DND-41 (cell line): ENCODE measurements at regions not wholly inside any gene's neighbourhood (a gene's known extent, or its start where the extent isn't known, plus 50 kb on each side); places are given as distances from the start of the nearest gene placed in this dataset.
A peak's percentile ranks its signal among the peaks of the same experiment; 100 is the strongest.

Experiments used
- ATAC-seq: fragments of 200-7000 bp; cut with Tn5 transposase; 3 replicates; pipeline ENCODE4 v1.9.1; 2021; ENCODE audit warnings: low read depth; ENCODE audit not compliant: insufficient read depth
- DNase-seq: peaks from one replicate; pipeline ENCODE4 v3.0.0-alpha.2; 2020
- H2AFZ ChIP-seq: 2 replicates; pipeline ENCODE4 v1.6.0; 2012; ENCODE audit warnings: low read depth, low read length
- H3K27ac ChIP-seq: 2 replicates; pipeline ENCODE4 v1.5.1; 2012; ENCODE audit warnings: low read length, inconsistent platforms
- H3K27me3 ChIP-seq: fragments of 200-600 bp; sonication (generic); 2 replicates; pipeline ENCODE4 v1.6.0; 2012; ENCODE audit warnings: low read length, mild to moderate bottlenecking, inconsistent platforms; ENCODE audit not compliant: insufficient read depth, poor library complexity
- H3K36me3 ChIP-seq: 2 replicates; pipeline ENCODE4 v1.5.1; 2012; ENCODE audit warnings: low read length, inconsistent platforms; ENCODE audit not compliant: insufficient read depth
- H3K4me1 ChIP-seq: 2 replicates; pipeline ENCODE4 v1.5.1; 2012; ENCODE audit warnings: mild to moderate bottlenecking, low read length; ENCODE audit not compliant: insufficient read depth
- H3K4me2 ChIP-seq: 2 replicates; pipeline ENCODE4 v1.6.0; 2012; ENCODE audit warnings: mild to moderate bottlenecking, moderate library complexity, low read length, inconsistent platforms; ENCODE audit not compliant: insufficient read depth
- H3K4me3 ChIP-seq, 2 experiments: fragments of 200-600 bp in 1 of 2; shearing (Covaris generic) in 1 of 2; 2 replicates each; pipeline ENCODE4 v1.5.1; 2012 to 2016; ENCODE audit warnings: inconsistent platforms in 2 of 2, low read length in 2 of 2, mild to moderate bottlenecking in 2 of 2, low read depth in 1 of 2, moderate library complexity in 1 of 2
- H3K79me2 ChIP-seq: 2 replicates; pipeline ENCODE4 v1.6.0; 2012; ENCODE audit warnings: low read length, inconsistent platforms; ENCODE audit not compliant: insufficient read depth
- H3K9ac ChIP-seq: 2 replicates; pipeline ENCODE4 v1.6.0; 2012; ENCODE audit warnings: low read depth, mild to moderate bottlenecking, inconsistent platforms, low read length, moderate library complexity
- H3K9me3 ChIP-seq: 2 replicates; pipeline ENCODE4 v1.5.1; 2012; ENCODE audit warnings: low read length, moderate library complexity, mild to moderate bottlenecking, inconsistent platforms; ENCODE audit not compliant: insufficient read depth, severe bottlenecking
- H4K20me1 ChIP-seq: 2 replicates; pipeline ENCODE4 v1.6.0; 2012; ENCODE audit warnings: low read length; ENCODE audit not compliant: insufficient read depth
- CTCF ChIP-seq: IDR thresholded peaks from 2 replicates; pipeline ENCODE4 v1.5.1; 2012; ENCODE audit warnings: borderline replicate concordance, low read length, moderate library complexity, mild to moderate bottlenecking; ENCODE audit not compliant: poor library complexity, severe bottlenecking; ENCODE audit errors: extremely low read depth
- EZH2 ChIP-seq: IDR thresholded peaks from 3 replicates; pipeline ENCODE4 v1.6.1; 2012; ENCODE audit warnings: borderline replicate concordance, low read depth, mild to moderate bottlenecking, moderate library complexity, low read length, inconsistent platforms; ENCODE audit not compliant: severe bottlenecking

GRCh38 chr10:7003831-7004395 is 406.9 kb downstream of the SFMBT2 start:
- H4K20me1 ChIP-seq, result no peaks in the 10 kb centered on the region
- H3K9me3 ChIP-seq, result no peaks in the 10 kb centered on the region
- no peaks in the 10 kb centered on the region for H3K36me3 ChIP-seq
- no peak overlapping the region for H3K4me3 ChIP-seq
- no peak overlapping the region for H3K27ac ChIP-seq
- H3K4me1 ChIP-seq, result peaks cover 33% of the 10 kb centered on the region
- ATAC-seq (peak; percentile 48), DNase-seq (no peak)
- no peak overlapping the region for H3K9ac ChIP-seq
- H3K4me2 ChIP-seq, result no peak overlapping the region
- no peaks in the 10 kb centered on the region for H3K79me2 ChIP-seq
- no peak overlapping the region for H2AFZ ChIP-seq
- no peak for TF ChIP-seq CTCF
- TF ChIP-seq EZH2, result no peak
- no peaks in the 10 kb centered on the region for H3K27me3 ChIP-seq

GRCh38 chr10:7000061-7000460 is 410.8 kb downstream of the SFMBT2 start:
- no peak overlapping the region for H3K4me2 ChIP-seq
- no peaks in the 10 kb centered on the region for H3K79me2 ChIP-seq
- no peak overlapping the region for H3K9ac ChIP-seq
- no peaks in the 10 kb centered on the region for H3K27me3 ChIP-seq
- DNase-seq, result no peak
- no peak overlapping the region for H3K27ac ChIP-seq
- H3K4me3 ChIP-seq, result no peak overlapping the region
- H3K9me3 ChIP-seq, result no peaks in the 10 kb centered on the region
- no peak for TF ChIP-seq CTCF
- no peak for TF ChIP-seq EZH2
- no peaks in the 10 kb centered on the region for H4K20me1 ChIP-seq
- H3K36me3 ChIP-seq, result no peaks in the 10 kb centered on the region
- peaks cover 6% of the 10 kb centered on the region for H3K4me1 ChIP-seq
- ATAC-seq, result no peak
- H2AFZ ChIP-seq, result no peak overlapping the region

DNA sequence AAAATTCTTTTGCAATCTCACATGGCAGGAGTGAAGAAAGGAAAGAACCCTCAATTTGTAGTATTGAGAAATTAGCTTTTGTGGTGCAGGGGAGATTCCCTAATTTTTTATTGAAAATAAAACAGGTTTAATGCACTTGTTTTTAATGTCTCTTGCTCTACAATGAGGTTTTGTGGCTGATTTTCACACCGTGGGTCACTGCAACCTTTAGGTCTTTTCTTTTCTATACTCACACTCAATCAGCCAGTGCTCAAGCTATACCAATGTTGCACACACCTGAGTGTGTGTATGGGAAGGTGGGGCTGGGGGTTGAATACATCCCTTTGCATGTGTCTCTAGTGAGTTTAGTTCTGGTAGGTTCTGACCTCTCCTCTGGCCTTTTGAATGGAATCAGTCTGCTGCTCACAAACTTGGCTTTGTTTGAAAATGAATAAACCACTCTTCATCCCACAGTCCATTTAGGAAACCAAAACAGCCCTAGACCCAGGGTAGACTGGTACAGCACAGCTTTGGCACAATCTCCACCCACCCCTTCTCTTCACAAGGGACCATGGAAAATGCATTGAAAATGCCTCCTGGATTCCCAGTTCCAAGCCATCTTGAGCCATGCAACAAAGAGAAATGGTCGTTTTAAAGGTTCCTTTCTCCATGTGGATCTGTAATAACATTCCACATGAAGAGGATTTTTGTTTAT is 411.5 kb downstream of the SFMBT2 start:
- Histone ChIP-seq H2AFZ (no peak overlapping the region), H3K9me3 (no peaks in the 10 kb centered on the region), H3K36me3 (no peaks in the 10 kb centered on the region), H3K9ac (no peak overlapping the region), H3K4me1 (peaks cover 6% of the 10 kb centered on the region), H3K27ac (no peak overlapping the region), H3K79me2 (no peaks in the 10 kb centered on the region), H3K4me2 (no peak overlapping the region), H3K27me3 (no peaks in the 10 kb centered on the region), H3K4me3 (no peak overlapping the region), H4K20me1 (no peaks in the 10 kb centered on the region)
- no peak for TF ChIP-seq EZH2
- TF ChIP-seq CTCF, result no peak
- DNase-seq (no peak), ATAC-seq (no peak)
